GM23248 (cell line): ENCODE measurements at regions not wholly inside any gene's neighbourhood (a gene's known extent, or its start where the extent isn't known, plus 50 kb on each side); places are given as distances from the start of the nearest gene placed in this dataset.
A peak's percentile ranks its signal among the peaks of the same experiment; 100 is the strongest.

Source experiments
- DNase-seq: peaks from one replicate; pipeline ENCODE4 v3.0.0-alpha.2; 2015
- H2AFZ ChIP-seq: fragments of 200-600 bp; sonication (generic); 2 replicates; pipeline ENCODE4 v1.6.1; 2016; ENCODE audit warnings: antibody characterized with exemption
- H3F3A ChIP-seq: fragments of 200-600 bp; sonication (generic); 2 replicates; pipeline ENCODE4 v1.6.1; 2016; ENCODE audit warnings: mild to moderate bottlenecking, antibody characterized with exemption, mixed run types; ENCODE audit not compliant: insufficient read depth
- H3K27ac ChIP-seq: fragments of 200-600 bp; sonication (generic); 2 replicates; pipeline ENCODE4 v1.5.1; 2016; ENCODE audit warnings: mild to moderate bottlenecking
- H3K27me3 ChIP-seq: fragments of 200-600 bp; sonication (generic); replicated peaks from 2 replicates; pipeline ENCODE4 v1.6.1; 2016; ENCODE audit warnings: mild to moderate bottlenecking; ENCODE audit not compliant: insufficient read depth
- H3K36me3 ChIP-seq: fragments of 200-600 bp; sonication (generic); 2 replicates; pipeline ENCODE4 v1.6.1; 2016; ENCODE audit warnings: low read depth, mild to moderate bottlenecking
- H3K4me1 ChIP-seq: fragments of 200-600 bp; sonication (generic); 2 replicates; pipeline ENCODE4 v1.6.1; 2016; ENCODE audit warnings: mild to moderate bottlenecking; ENCODE audit not compliant: insufficient read depth
- H3K4me2 ChIP-seq: fragments of 200-600 bp; sonication (generic); one replicate; pipeline ENCODE4 v1.6.1; 2016; ENCODE audit warnings: mild to moderate bottlenecking; ENCODE audit not compliant: unreplicated experiment
- H3K4me3 ChIP-seq: fragments of 200-600 bp; sonication (generic); 2 replicates; pipeline ENCODE4 v1.5.1; 2016; ENCODE audit warnings: mild to moderate bottlenecking
- H3K79me2 ChIP-seq: fragments of 200-600 bp; sonication (generic); 2 replicates; pipeline ENCODE4 v1.6.1; 2016; ENCODE audit warnings: mild to moderate bottlenecking; ENCODE audit not compliant: insufficient read depth
- H3K9ac ChIP-seq: fragments of 200-600 bp; sonication (generic); 2 replicates; pipeline ENCODE4 v1.6.1; 2016; ENCODE audit warnings: mild to moderate bottlenecking
- H3K9me2 ChIP-seq: fragments of 200-600 bp; sonication (generic); 2 replicates; pipeline ENCODE4 v1.6.1; 2016; ENCODE audit warnings: mixed run types, mild to moderate bottlenecking, moderate library complexity; ENCODE audit not compliant: insufficient read depth
- H3K9me3 ChIP-seq: fragments of 200-600 bp; sonication (generic); one replicate; pipeline ENCODE4 v1.6.1; 2017; ENCODE audit warnings: low read depth
- H4K20me1 ChIP-seq: fragments of 200-600 bp; sonication (generic); 2 replicates; pipeline ENCODE4 v1.6.0; 2016; ENCODE audit not compliant: insufficient read depth
- EZH2 ChIP-seq: fragments of 200-600 bp; sonication (generic); IDR thresholded peaks from 2 replicates; pipeline ENCODE4 v1.6.1; 2018; ENCODE audit warnings: antibody characterized with exemption, mild to moderate bottlenecking; ENCODE audit not compliant: insufficient read depth, poor library complexity, severe bottlenecking
- EZH2phosphoT487 ChIP-seq: fragments of 200-600 bp; sonication (generic); IDR thresholded peaks from 2 replicates; pipeline ENCODE4 v1.6.1; 2018; ENCODE audit warnings: antibody characterized with exemption, moderate library complexity, mild to moderate bottlenecking, low read depth; ENCODE audit not compliant: insufficient read depth
- WGBS, 2 experiments: methylation state at CpG; one replicate each; pipeline ENCODE4 v1.1.6; 2015 to 2017; ENCODE audit warnings: low lambda C conversion rate in 2 of 2, low coverage in 1 of 2; ENCODE audit errors: missing lambda C conversion rate in 2 of 2; 5-methylcytosine and 5-hydroxymethylcytosine counted together
- in situ Hi-C: fragments of 300-500 bp; cut with MboI; formaldehyde crosslinking; loops from 2 replicates; pipeline ENCODE4 v1.15.0; 2020

GRCh38 chr1:199075792-199076191 lies 437.0 kb downstream of the PTPRC start:
- no peaks in the 10 kb centered on the region for H3K36me3 ChIP-seq
- H3K79me2 ChIP-seq, result no peaks in the 10 kb centered on the region
- no peaks in the 10 kb centered on the region for H3K9me2 ChIP-seq
- no peaks in the 10 kb centered on the region for H3K27me3 ChIP-seq
- no peaks in the 10 kb centered on the region for H3F3A ChIP-seq
- in situ Hi-C loops, result no loop called here
- H3K4me2 ChIP-seq, result no peak overlapping the region
- H3K27ac ChIP-seq, result no peak overlapping the region
- DNase-seq, result no peak
- no peak overlapping the region for H2AFZ ChIP-seq
- H3K9ac ChIP-seq, result no peak overlapping the region
- H4K20me1 ChIP-seq, result no peaks in the 10 kb centered on the region
- H3K4me1 ChIP-seq, result no peaks in the 10 kb centered on the region
- no peak overlapping the region for H3K4me3 ChIP-seq
- no peaks in the 10 kb centered on the region for H3K9me3 ChIP-seq
- 46 to 50% methylated on average over 2 of the region's 2 CpGs for WGBS, 2 experiments
- TF ChIP-seq EZH2phosphoT487, result no peak
- TF ChIP-seq EZH2, result no peak

DNA sequence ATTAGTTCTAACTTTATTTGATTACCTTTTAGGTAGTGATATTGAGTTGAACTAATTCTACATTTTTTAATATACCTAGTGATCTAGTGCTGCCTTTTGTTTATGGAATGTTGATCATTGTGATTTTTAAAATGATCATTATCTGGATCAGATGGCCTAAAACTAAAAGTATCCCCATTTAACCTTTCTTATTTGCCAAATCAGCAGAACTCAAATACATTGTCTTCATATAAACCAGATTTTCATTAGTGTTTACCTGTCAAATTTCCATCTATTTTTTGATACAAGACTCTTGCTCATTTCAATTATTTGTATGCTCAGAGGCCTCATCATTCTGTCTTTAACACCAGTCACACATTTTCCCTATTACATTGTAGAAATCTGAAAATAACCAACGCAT lies 441.2 kb downstream of the PTPRC start:
- no peak overlapping the region for H3K4me2 ChIP-seq
- H3K79me2 ChIP-seq, result no peaks in the 10 kb centered on the region
- no peak for DNase-seq
- no peaks in the 10 kb centered on the region for H3K9me2 ChIP-seq
- H3F3A ChIP-seq, result 0 out of 2 replicates have a peak, but pooled peaks cover 5% of the 10 kb centered on the region
- no peak overlapping the region for H3K4me3 ChIP-seq
- 39 to 46% methylated on average over 1 of the region's 1 CpG for WGBS, 2 experiments
- H2AFZ ChIP-seq, result no peak overlapping the region
- H3K36me3 ChIP-seq, result no peaks in the 10 kb centered on the region
- no peaks in the 10 kb centered on the region for H3K9me3 ChIP-seq
- no peak overlapping the region for H3K9ac ChIP-seq
- TF ChIP-seq EZH2 (no peak), EZH2phosphoT487 (no peak)
- H3K27me3 ChIP-seq, result no peaks in the 10 kb centered on the region
- peaks cover 13% of the 10 kb centered on the region; the same call in 1 of the 2 replicates for H3K4me1 ChIP-seq
- no peak overlapping the region for H3K27ac ChIP-seq
- H4K20me1 ChIP-seq, result no peaks in the 10 kb centered on the region
- in situ Hi-C loops, result no loop called here

DNA sequence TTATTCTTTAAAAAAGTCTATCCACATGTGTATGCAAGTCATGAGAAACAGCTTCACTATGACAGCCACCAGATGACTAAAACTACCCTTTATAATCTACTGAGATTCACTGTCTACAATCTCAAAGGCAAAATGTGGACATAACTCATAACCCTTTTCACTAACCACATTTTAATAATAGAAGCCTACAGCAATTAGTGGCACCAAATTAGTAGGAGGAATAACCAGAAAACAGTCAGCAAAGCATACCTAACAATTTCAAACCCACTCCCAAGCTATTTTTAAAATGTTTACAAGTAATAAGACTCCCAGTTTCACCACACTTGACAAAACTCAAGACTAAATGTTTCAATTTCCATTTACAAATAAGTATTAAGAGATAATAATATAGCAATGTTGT lies 442.9 kb downstream of the PTPRC start:
- TF ChIP-seq EZH2phosphoT487, result no peak
- TF ChIP-seq EZH2, result no peak
- H3K9me2 ChIP-seq, result no peaks in the 10 kb centered on the region
- H3F3A ChIP-seq, result 0 out of 2 replicates have a peak, but pooled peaks cover 5% of the 10 kb centered on the region
- DNase-seq, result no peak
- in situ Hi-C loops, result no loop called here
- peaks cover 13% of the 10 kb centered on the region; the same call in 1 of the 2 replicates for H3K4me1 ChIP-seq
- H3K27ac ChIP-seq, result no peak overlapping the region
- H3K36me3 ChIP-seq, result no peaks in the 10 kb centered on the region
- no peaks in the 10 kb centered on the region for H3K27me3 ChIP-seq
- no peaks in the 10 kb centered on the region for H3K9me3 ChIP-seq
- no peak overlapping the region for H3K4me2 ChIP-seq
- H3K79me2 ChIP-seq, result no peaks in the 10 kb centered on the region
- no peak overlapping the region for H2AFZ ChIP-seq
- no peak overlapping the region for H3K4me3 ChIP-seq
- H3K9ac ChIP-seq, result no peak overlapping the region
- H4K20me1 ChIP-seq, result no peaks in the 10 kb centered on the region

DNA sequence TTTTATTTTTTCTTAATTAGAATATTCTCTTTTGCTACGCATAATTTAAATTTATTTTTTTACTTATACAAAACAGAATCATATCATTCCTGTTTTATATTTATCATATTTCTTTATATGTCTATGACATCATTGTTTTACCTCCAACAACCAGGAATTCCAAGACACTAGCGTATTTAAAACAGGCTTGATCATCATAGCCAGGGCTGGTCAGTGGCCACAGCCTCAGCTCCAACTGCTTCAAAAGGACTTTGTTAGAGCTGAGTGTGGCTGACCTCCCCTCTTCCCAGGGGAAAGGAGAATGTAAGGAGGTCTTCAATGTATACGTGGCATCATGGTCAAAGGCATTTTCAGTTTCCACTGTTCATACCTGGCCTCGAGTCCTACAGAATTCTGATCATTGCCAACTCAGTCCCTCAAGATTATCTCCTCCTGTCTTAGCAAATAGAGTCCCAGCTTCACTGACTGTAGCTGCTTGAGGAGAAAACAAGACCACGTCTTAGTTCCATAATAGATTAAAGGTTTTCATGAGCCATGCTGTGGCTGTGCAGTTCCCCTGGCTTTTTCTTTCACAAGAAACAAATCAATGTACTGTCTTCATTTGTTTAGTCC lies 444.0 kb downstream of the PTPRC start:
- WGBS, 2 experiments, result 33 to 39% methylated on average over 5 of the region's 5 CpGs
- Histone ChIP-seq H3K27ac (no peak overlapping the region), H3K4me2 (no peak overlapping the region), H3K4me1 (peaks cover 13% of the 10 kb centered on the region; the same call in 1 of the 2 replicates), H3K4me3 (no peak overlapping the region), H2AFZ (no peak overlapping the region), H3F3A (0 out of 2 replicates have a peak, but pooled peaks cover 5% of the 10 kb centered on the region), H3K79me2 (no peaks in the 10 kb centered on the region), H3K9me3 (no peaks in the 10 kb centered on the region), H3K36me3 (no peaks in the 10 kb centered on the region), H3K9ac (no peak overlapping the region), H4K20me1 (no peaks in the 10 kb centered on the region), H3K9me2 (no peaks in the 10 kb centered on the region), H3K27me3 (no peaks in the 10 kb centered on the region)
- in situ Hi-C loops, result no loop called here
- DNase-seq, result no peak
- no peak for TF ChIP-seq EZH2phosphoT487
- no peak for TF ChIP-seq EZH2

DNA sequence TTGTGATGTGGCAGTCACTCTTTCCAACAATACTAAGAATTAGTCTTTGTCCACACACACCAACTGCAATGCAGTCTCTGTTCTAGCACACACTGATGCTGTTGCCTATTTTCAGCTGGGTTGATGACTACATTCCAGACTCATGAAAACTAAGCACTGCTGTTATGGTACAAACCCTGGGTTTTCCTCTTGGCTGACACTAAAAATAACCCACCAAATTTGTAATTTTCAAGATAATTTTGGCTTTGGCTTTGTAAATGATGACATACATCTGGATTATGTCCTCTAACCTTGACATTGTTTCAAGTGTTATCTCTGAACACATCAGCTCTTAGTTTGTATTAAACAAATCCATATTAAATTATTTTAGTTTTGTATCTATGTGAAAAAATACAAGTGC lies 444.8 kb downstream of the PTPRC start:
- 0 out of 2 replicates have a peak, but pooled peaks cover 5% of the 10 kb centered on the region for H3F3A ChIP-seq
- H3K9me2 ChIP-seq, result no peaks in the 10 kb centered on the region
- TF ChIP-seq EZH2phosphoT487 (no peak), EZH2 (no peak)
- no peaks in the 10 kb centered on the region for H3K36me3 ChIP-seq
- H3K27ac ChIP-seq, result no peak overlapping the region
- no peak overlapping the region for H3K4me3 ChIP-seq
- no peak overlapping the region for H2AFZ ChIP-seq
- H4K20me1 ChIP-seq, result no peaks in the 10 kb centered on the region
- DNase-seq, result peak; percentile 39
- no peak overlapping the region for H3K9ac ChIP-seq
- peak overlapping the region; percentile 11 for H3K4me2 ChIP-seq
- no peaks in the 10 kb centered on the region for H3K27me3 ChIP-seq
- in situ Hi-C loops, result no loop called here
- no peaks in the 10 kb centered on the region for H3K9me3 ChIP-seq
- H3K79me2 ChIP-seq, result no peaks in the 10 kb centered on the region
- H3K4me1 ChIP-seq, result peaks cover 13% of the 10 kb centered on the region; the same call in 1 of the 2 replicates
